RPMI8226 (cell line): ENCODE measurements at regions not wholly inside any gene's neighbourhood (a gene's known extent, or its start where the extent isn't known, plus 50 kb on each side); places are given as distances from the start of the nearest gene placed in this dataset.

ENCODE experiments used
- DNase-seq: peaks from one replicate; pipeline ENCODE4 v3.0.0-alpha.2; 2015

- DNase-seq: no peak
Observed at GRCh38 chr15:47395076-47395475, 322.2 kb upstream of the SEMA6D start.

- DNase-seq: no peak
Observed at GRCh38 chr15:47397655-47398054, 319.6 kb upstream of the SEMA6D start.

GRCh38 chr15:47398132-47398531, 319.2 kb upstream of the SEMA6D start:
- DNase-seq: no peak

GRCh38 chr15:47398594-47398993, 318.7 kb upstream of the SEMA6D start:
- DNase-seq: no peak

- DNase-seq: no peak
Observed at GRCh38 chr15:47399100-47399499, 318.2 kb upstream of the SEMA6D start.

- no peak for DNase-seq
Observed at GRCh38 chr15:47400603-47401002, 316.7 kb upstream of the SEMA6D start.

GRCh38 chr15:47401427-47401826, 315.9 kb upstream of the SEMA6D start:
- no peak for DNase-seq

- DNase-seq: no peak
Observed at GRCh38 chr15:47402829-47403228, 314.5 kb upstream of the SEMA6D start.

- no peak for DNase-seq
Observed at GRCh38 chr15:47404877-47405276, 312.4 kb upstream of the SEMA6D start.

GRCh38 chr15:47405365-47406162, 311.7 kb upstream of the SEMA6D start:
- DNase-seq: no peak

GRCh38 chr15:47407692-47408091, 309.6 kb upstream of the SEMA6D start:
- no peak for DNase-seq

GRCh38 chr15:47409038-47409437, 308.3 kb upstream of the SEMA6D start:
- no peak for DNase-seq

GRCh38 chr15:47409600-47409999, 307.7 kb upstream of the SEMA6D start:
- no peak for DNase-seq

- DNase-seq: no peak
Observed at GRCh38 chr15:47410247-47410646, 307.1 kb upstream of the SEMA6D start.

GRCh38 chr15:47411733-47412132, 305.6 kb upstream of the SEMA6D start:
- DNase-seq: no peak

- no peak for DNase-seq
Observed at GRCh38 chr15:47412136-47412535, 305.2 kb upstream of the SEMA6D start.

GRCh38 chr15:47412802-47413201, 304.5 kb upstream of the SEMA6D start:
- no peak for DNase-seq

- no peak for DNase-seq
Observed at GRCh38 chr15:47414207-47414606, 303.1 kb upstream of the SEMA6D start.

- no peak for DNase-seq
Observed at GRCh38 chr15:47415539-47415971, 301.8 kb upstream of the SEMA6D start.

GRCh38 chr15:47422881-47423665, 294.2 kb upstream of the SEMA6D start:
- DNase-seq: no peak

GRCh38 chr15:47427463-47427862, 289.8 kb upstream of the SEMA6D start:
- no peak for DNase-seq

- no peak for DNase-seq
Observed at GRCh38 chr15:47429376-47429775, 287.9 kb upstream of the SEMA6D start.

- DNase-seq: no peak
Observed at GRCh38 chr15:47431501-47431900, 285.8 kb upstream of the SEMA6D start.

- no peak for DNase-seq
Observed at GRCh38 chr15:47432826-47433225, 284.5 kb upstream of the SEMA6D start.
